ENCODE measurements at regions not wholly inside any gene's neighbourhood (a gene's known extent, or its start where the extent isn't known, plus 50 kb on each side); places are given as distances from the start of the nearest gene placed in this dataset.

GRCh38 chr13:85663856-85664255 is 135.4 kb downstream of the SLITRK6 start:
- DNase-seq (ENCODE audit: low spot score): no peak

- DNase-seq (ENCODE audit: low spot score): no peak
Measured at GRCh38 chr13:85662186-85662585, 137.0 kb downstream of the SLITRK6 start.

- DNase-seq (ENCODE audit: low spot score): no peak
Measured at GRCh38 chr13:85661675-85662074, 137.5 kb downstream of the SLITRK6 start.

GRCh38 chr13:85659493-85659892 is 139.7 kb downstream of the SLITRK6 start:
- no peak for DNase-seq (ENCODE audit: low spot score)

GRCh38 chr13:85657942-85658341 is 141.3 kb downstream of the SLITRK6 start:
- no peak for DNase-seq (ENCODE audit: low spot score)

- no peak for DNase-seq (ENCODE audit: low spot score)
Measured at GRCh38 chr13:85655040-85655439, 144.2 kb downstream of the SLITRK6 start.

GRCh38 chr13:85654227-85654626 is 145.0 kb downstream of the SLITRK6 start:
- DNase-seq (ENCODE audit: low spot score): no peak

GRCh38 chr13:85653681-85654080 is 145.5 kb downstream of the SLITRK6 start:
- DNase-seq (ENCODE audit: low spot score): no peak

GRCh38 chr13:85652491-85652890 is 146.7 kb downstream of the SLITRK6 start:
- no peak for DNase-seq (ENCODE audit: low spot score)

GRCh38 chr13:85651440-85651839 is 147.8 kb downstream of the SLITRK6 start:
- DNase-seq (ENCODE audit: low spot score): no peak

GRCh38 chr13:85650613-85651012 is 148.6 kb downstream of the SLITRK6 start:
- DNase-seq (ENCODE audit: low spot score): no peak

GRCh38 chr13:85640727-85641126 is 158.5 kb downstream of the SLITRK6 start:
- no peak for DNase-seq (ENCODE audit: low spot score)

- DNase-seq (ENCODE audit: low spot score): no peak
Measured at GRCh38 chr13:85638815-85639393, 160.3 kb downstream of the SLITRK6 start.

- no peak for DNase-seq (ENCODE audit: low spot score)
Measured at GRCh38 chr13:85638265-85638664, 161.0 kb downstream of the SLITRK6 start.

- DNase-seq (ENCODE audit: low spot score): no peak
Measured at GRCh38 chr13:85632526-85633195, 166.6 kb downstream of the SLITRK6 start.

GRCh38 chr13:85631801-85632200 is 167.4 kb downstream of the SLITRK6 start:
- DNase-seq (ENCODE audit: low spot score): no peak

- no peak for DNase-seq (ENCODE audit: low spot score)
Measured at GRCh38 chr13:85626603-85627002, 172.6 kb downstream of the SLITRK6 start.

GRCh38 chr13:85619321-85619720 is 179.9 kb downstream of the SLITRK6 start:
- no peak for DNase-seq (ENCODE audit: low spot score)

- DNase-seq (ENCODE audit: low spot score): no peak
Measured at GRCh38 chr13:85618521-85618920, 180.7 kb downstream of the SLITRK6 start.

- no peak for DNase-seq (ENCODE audit: low spot score)
Measured at GRCh38 chr13:85616275-85616674, 182.9 kb downstream of the SLITRK6 start.

GRCh38 chr13:85615031-85615430 is 184.2 kb downstream of the SLITRK6 start:
- DNase-seq (ENCODE audit: low spot score): no peak

- DNase-seq (ENCODE audit: low spot score): no peak
Measured at GRCh38 chr13:85610024-85610423, 189.2 kb downstream of the SLITRK6 start.

- DNase-seq (ENCODE audit: low spot score): no peak
Measured at GRCh38 chr13:85608255-85608829, 190.9 kb downstream of the SLITRK6 start.

- DNase-seq (ENCODE audit: low spot score): no peak
Measured at GRCh38 chr13:85603735-85604134, 195.5 kb downstream of the SLITRK6 start.
